ENCODE measurements at regions not wholly inside any gene's neighbourhood (a gene's known extent, or its start where the extent isn't known, plus 50 kb on each side); places are given as distances from the start of the nearest gene placed in this dataset.

DNA sequence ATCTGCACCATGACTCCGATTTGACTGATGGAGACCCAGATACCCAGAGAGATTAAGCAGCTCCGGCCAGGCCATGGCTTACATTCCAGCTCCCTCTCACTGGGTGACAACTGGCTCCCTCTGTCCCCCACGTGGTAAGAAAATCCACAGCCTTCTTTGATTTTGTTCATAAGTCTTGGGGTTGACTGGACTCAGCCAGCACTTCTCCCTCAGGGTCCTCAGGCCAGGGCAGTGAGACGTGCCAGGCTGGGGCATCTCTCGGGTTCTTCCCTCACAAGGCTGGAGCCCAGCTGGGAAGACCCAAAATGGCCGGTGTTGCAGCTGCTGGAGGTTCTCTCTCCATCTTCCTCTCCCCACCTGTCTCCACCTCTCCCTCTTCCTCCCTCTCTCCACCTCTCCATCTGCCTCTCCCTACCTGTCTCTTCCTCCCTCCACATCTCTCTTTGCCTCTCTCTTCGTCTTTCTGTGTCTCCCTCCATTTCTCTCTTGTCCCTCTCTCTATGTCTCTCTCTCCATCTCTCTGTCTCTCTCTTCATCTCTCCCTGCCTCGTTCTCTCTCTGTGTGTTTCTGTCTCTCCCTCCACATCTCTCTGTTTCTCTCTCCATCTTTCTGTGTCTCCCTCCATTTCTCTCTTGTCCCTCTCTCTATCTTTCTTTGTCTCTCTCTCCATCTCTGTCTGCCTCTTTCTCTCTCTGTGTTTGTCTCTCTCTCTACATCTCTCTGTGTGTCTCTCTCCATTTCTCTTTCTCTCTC lies 105.3 kb downstream of the FOXL1 start:
- DNase-seq: no peak

DNA sequence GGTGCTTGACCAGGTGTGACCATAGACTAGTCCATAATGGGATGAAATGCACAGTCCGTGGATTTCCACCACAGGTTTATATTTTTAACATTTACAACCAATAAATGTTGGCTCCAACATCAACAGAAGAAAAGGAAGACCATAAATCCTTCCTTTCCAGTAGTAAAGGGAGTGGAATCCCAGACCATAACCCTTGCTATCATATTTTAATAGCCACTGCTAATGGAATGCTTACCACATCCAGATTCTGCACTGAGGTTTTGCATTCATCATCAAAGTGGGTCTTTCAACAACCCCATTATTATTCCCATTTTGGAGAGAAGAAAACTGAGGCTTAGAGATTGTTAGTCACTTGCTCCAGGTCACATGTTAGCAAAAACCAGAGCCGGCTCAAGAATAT lies 106.7 kb downstream of the FOXL1 start:
- DNase-seq: peak; percentile 41

DNA sequence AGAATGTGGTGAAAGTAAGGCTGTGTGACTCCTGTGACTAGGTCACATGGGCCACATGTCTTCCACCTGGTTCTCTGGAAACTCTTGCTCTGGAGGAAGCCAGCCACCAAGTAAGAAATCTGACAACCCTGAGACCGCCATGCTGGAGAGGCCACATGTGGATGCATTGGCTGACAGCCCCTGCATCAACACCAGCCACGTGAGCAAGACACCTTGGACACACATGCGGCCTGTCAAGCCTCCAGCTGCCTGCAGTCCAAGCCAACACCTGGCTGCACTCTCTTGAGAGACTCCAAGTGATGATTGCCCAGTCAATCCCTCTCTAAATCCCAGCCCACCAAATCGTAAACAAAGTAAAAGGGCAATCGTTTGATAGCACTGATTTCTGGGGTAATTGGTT lies 112.6 kb downstream of the FOXL1 start:
- no peak for DNase-seq

DNA sequence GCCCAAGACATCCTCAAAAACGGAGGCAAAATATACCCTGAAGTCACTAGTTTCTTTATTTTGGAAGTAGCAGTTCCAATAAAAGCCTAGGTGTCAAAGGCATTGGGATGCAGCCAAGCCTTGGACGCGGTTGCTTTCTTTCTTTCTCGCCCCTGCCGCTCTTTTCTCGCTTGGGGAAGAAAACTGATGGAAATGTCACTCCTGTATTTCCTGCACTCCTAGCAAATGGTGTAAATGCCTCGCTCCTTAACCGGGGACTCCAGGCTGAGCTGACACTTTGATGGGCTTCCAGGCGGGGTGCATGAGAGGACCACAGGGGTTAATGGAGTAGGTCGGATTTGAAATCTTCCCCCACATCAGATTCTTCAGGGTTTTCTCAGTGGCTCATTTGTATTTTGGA lies 114.1 kb downstream of the FOXL1 start:
- DNase-seq: no peak

DNA sequence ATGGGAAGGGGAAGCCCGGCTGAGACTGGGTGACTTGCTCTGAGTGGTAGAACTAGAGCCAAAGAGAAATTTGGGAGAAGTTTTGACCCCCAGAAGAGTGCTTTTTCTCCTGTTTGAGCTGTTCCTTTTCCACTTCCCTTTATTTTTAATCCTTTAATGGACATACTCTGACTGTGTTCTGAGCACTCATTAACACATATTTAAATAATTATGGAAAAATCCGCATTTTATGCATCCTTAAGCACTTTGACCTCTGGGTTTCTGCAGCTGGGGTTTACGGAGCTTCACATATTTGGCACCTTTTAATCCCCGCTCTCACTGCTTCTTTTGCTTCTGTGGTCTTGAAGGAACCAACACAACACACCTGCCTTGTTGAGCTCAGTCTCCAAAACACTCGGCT lies 114.7 kb downstream of the FOXL1 start:
- DNase-seq: no peak

DNA sequence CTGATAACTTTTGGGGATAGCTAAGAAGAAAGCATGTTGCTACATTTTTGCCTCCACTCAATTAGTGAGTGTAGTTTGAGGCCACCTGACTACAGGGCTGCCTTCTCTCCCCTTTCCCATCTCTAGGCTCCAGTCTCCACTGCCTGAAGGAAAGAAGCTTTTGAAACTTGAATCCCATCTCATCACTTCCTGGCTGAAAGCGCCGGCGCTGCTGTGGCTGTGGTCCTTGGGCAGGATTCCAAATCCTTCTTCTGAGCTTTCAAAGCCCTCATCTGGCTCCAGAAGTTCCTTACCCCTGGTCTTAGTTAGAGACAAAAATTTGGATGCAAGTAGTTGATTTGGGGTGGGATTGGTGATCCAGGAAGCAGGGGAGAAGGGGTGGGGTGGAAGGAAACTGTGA lies 119.4 kb downstream of the FOXL1 start:
- DNase-seq: peak; percentile 73

DNA sequence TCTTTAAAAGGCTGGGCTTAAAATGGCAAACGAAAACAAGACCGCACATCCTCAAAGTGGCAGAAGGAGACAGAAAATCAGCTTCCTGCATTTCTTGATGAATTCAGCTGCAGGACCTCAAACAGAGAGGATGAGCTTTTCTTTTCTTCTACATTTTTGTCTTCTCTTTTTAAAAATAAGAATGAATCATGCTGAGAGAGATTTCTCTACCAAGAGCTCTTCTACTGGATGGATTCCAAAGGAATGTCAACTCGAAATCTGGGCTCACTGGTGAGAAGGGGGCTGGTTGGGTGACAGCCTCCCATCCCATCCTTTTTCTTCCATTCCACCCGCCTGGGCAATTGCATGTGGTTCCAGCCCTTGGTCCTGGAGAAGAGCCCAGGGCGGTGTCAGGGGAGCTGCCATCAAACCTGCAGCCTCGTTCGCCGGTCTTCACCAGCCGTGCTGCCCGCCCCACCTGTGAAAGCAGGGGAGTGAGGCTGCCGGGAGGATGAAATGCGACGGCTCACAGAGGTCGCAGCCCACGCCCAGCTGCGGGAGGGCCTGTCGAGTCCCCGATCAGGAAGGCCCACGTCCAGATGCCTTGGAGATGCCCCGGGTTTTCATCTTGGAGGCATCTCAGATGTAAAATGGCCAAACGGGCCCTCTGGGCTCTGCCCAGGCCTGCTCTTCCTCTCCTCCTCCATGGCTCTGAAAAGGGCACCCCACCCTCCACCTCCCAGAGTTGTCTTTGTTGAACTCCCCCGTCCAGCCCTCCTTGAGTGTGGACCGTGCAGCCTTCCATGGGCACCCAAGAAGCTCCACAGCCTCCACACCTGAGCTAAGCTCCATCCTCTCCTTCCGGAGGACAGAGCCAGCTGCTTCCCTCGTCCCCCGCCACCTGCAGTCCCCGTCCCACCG lies 121.9 kb downstream of the FOXL1 start:
- peak; percentile 58 for DNase-seq

DNA sequence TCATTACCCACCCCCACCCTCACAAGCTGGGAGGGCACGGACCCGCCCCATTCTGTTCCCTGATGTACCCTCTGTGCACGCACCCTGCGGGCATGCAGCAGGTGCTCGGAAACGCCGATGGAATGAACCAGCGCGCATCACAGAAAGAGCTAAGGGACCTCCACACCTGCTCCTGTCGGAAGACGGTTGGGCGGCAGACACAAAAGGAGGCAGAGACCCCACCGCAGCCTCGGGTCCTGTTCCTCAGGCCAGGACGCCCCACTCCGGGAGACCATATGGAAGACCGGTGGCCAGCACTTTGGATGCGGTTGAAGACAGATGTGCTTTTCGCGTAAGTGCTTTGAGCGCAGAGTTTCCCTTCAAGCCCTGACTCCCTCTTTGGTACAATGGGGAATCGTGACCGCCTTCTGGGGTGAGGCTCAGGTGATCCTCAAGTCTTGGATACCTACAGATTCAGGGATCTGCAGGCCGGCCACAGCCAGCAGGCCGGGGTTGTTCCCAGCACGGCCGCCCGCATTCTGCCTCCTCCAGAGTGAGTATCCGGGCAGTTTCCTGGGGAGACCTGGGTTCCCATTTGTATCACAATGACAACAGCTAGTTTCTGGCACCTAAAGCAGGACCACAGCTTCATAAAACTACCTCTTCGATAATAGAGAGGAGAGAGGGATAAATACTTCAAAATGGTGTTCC lies 123.1 kb downstream of the FOXL1 start:
- DNase-seq: no peak

DNA sequence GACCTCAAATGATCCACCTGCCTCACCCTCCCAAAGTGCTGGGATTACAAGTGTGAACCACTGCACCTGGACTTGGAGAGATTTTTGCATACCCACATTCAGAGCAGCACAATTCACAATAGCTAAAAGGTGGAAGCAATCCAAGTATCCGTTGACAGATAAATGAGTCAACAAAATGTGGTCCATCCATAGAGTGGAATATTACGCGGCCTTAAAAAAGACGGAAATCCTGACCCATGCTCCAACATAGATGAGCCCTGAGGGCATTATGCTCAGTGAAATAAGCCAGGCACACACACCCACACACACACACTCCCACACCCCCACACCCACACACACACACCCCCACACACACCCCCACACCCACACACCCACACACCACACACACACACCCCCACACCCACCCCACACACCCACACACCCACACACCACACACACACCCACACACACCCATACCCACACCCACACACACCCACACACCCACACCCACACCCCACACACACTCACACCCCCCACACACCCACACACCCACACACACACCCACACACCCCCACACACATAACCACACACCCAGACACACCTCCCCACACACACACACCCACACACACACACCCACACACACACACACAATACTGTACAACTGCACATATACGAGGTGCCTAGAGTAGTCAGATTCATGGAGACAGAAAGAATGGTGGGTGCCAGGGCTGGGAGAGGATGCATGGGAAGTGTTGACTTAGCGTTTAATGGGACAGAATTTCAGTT lies 124.7 kb downstream of the FOXL1 start:
- DNase-seq: no peak

DNA sequence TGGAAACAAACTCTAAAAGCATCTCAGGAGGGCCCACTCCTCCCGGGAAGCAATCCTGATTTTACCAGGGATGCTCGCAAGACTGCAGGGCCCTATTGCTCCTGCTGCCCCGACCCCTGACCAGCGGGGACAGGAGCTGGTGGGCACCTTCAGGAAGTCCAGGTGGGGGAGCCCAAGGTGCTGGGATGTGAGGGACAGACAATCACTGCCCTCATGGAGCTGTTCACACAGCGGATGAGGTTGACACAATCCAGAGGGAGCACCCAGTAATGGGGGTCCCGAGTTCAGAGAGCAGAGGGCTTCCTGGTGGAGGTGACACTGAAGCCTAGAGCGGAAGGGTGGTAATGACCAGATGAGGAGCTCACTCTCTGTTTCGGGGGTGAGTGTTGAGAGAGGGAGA lies 126.2 kb downstream of the FOXL1 start:
- no peak for DNase-seq

DNA sequence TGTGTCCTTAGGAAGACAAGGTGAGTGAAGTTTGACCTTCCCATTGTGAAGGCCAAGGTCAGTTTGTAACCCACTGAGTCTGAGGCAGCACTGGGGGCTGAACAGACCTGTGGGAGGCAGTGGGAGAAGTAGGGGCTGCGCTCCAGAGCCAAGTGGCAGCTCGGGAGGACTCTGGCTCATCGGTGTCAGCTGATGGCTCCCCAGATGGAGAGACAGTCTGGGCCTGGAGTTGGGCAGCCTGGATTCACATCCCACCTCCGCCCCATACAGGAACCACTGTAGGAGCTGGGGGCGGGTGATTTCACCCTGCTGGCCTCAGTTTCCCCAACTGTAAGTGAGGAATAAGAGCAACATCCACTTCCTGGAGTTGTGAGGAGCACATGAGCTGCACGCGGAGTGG lies 128.4 kb downstream of the FOXL1 start:
- no peak for DNase-seq

DNA sequence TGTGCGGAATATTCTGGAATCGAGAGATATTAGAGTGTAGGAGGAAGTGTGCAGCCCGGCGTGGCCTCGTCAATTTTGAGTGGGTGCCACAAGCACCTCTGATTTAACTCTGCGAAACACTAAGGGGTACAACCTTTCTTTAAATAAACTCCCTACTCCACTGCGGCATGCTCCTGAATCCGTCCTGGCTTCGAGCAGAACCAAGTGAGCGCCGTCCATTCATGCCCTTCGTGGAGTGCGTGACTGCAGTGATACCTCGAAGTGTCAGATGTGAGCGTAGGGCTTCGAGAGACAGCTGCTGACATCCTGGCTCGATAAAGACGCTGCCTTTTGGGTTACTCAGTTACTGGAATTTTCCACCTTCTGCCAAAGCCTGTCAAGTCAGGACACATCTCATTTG lies 128.8 kb downstream of the FOXL1 start:
- DNase-seq: no peak

DNA sequence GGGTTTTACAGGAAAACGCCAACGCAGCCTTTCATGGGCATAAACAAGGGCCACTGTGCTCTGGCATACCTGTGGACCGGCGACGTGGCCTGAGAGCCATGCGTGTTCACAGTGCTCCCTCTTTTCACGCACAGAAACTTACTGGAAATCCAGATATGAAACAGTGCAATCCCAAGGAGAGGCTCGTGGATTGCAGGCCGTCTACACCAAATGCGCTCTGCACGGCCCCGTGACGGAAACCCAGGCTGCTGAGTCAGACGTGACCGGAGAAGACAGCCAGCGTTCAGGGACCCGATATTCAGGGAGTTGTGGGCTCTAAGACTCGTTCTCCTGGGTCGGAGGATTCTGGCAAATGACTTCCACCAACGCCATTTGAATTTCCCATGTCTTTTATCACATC lies 129.2 kb downstream of the FOXL1 start:
- DNase-seq: no peak

DNA sequence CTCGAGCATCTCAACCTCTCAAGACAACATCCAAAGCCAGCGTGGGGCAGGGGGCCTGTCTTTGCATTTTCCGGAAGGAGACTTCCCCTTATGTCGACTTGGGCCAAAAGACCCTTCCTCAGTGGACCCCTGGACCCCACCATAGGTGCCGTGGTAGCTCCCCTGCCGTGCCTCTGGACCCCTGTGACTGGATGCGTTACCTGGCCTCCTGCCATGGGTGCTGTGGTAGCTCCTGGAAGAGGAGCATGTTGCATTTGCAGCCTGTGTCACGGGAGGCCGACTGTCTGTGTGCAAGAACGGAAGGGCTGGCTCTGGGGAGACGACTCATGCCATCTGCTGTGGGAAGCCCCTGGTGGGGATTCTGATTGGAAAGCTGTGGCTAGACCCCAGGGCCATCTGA lies 130.1 kb downstream of the FOXL1 start:
- no peak for DNase-seq

DNA sequence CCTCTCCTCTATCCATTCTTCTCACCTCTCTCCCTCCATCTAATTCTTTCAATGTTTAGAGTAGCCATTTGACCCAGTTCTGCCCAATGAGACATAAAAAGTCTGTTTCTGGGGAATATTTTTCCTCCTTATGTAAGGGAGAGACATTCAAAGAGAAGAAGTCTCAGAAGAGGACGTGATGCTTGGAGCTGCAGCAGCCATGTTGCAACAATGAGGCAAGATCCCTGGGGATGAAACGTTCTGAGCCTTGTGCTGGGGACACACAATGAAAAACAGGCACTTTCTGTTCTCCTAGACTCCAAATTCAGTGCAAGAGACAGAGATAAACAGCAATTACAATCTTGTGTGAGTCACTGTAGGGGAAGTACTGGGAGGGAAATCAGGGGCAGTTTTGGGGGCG lies 130.8 kb downstream of the FOXL1 start:
- no peak for DNase-seq

DNA sequence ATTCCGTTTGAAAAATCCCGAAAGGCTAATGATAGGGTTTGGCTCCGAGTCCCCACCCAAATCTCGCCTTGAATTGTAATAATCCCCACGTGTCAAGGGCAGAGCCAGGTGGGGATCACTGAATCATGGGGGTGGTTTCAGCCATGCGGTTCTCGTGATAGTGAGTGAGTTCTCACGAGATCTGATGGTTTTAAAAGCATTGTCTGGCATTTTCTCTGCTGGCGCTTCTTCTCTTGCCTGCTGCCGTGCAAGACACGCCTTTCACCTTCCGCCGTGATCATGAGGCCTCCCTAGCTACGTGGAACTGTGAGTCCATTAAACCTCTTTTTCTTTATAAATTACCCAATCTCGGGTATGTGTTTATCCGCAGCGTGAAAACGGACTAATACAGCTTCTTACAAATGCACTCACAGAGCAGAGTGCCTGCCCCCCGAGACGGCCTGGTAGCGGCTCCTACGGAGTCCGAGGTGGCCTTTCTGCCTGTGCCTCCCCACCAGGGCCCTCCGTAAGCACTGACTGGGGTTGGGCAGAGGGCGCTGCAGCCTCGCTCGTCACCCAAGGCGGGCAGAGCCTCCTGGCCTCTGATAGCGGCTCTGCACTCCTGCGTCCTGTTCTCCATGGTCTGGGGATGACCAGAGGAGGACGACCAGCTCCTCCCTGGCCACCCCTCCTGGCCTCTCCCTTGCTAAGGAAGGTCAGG lies 131.7 kb downstream of the FOXL1 start:
- no peak for DNase-seq

DNA sequence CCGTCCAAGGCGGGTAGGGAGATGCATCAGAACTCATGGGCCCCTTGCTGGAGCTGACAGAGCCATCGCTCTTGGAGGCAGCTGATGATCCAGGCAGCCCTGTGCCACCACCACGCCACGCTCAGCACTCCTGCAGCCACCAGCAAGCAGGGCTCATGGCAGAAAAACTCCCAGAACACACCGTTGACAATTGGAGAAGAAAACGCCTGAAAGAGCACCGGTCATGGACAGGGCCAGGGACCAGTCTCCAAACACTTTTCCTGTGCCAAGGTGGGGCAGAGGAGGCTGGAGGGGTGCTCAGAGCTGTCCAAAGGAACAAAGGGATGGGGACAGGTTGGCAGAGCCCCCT lies 132.2 kb downstream of the FOXL1 start:
- DNase-seq: no peak

DNA sequence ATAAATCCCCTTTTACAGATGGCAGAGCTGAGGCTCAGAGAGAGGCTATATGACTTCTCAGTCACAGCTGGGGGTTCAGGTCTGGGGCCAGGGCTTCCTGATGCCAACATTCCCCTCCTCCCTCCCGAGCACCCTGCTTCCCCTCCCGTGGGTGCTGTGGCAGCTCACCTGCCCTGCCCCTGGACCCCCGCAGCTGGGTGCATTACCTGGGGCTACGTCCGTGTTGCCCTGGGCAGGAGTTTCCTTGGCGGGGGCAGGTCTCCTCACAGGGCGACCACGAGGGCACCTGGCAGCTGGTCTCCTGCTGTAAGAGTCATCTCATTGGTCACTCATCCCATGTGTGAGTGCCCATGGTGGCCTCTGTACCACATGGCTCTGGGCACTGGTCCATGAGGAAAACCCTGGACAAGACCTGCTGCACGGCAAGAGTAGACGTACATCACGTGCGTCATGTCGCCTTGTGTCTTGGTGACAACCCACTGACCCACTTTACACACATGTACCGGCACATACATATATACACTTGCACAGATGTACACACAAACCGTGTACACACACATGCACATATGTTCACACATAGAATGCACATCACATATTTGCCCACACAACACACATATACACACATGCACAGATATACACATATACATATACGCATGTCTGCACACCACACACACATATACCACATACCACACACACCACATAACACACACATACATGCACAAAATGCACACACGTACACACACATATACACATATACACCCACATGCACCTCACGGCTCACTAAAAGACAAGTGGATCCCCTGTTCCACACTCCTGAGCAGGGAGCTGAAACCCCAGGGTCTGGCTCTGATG lies 134.0 kb downstream of the FOXL1 start:
- DNase-seq: no peak

DNA sequence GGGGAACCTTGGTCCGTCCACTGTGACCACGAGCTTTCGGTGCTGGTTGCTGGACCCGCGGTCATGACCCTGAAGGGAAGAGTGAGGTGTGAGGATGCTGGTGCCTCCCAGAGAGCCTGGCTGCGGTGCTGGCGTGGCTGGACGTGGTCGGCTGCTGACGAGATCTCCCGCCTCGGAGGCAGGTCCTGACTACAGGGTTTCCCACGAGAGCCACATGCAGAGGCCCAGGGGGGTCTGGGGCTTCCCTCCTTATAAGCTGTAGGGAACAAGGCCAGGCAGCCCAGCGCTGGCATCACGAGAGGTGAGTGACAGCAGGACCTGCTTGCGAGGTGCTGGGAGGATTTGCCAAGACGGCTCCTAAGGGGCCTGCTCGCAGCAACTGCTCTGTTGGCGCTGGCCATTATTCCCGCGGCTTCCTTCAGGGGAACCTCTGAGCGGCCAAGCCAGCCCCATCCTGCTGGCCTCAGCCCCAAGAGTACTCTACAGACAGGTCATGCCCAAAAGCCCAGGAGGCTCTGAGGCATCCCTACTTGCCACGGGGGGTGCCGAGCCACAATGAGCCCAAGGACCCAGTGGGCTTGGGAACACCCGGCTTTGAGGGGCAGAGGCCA lies 134.8 kb downstream of the FOXL1 start:
- no peak for DNase-seq

DNA sequence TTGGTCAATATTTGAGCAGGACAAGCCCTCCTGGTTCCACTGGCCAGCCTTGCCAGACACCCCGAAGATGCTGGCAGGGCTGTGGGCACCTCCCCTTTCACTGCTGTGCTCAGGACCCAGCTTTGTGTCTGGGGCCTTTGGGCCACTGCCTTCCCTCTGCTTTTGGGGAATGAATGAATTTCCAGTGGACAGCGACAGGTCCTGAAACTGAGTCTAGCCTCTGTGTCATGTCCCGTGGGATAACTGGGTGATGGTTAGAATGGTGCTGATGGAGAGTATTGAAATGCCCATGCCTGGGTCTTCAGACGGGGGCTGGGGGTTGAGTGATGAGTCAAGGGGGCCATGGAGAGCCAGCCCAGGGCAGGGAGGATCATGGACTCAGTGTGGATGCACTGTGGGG lies 135.8 kb downstream of the FOXL1 start:
- DNase-seq: peak; percentile 43

DNA sequence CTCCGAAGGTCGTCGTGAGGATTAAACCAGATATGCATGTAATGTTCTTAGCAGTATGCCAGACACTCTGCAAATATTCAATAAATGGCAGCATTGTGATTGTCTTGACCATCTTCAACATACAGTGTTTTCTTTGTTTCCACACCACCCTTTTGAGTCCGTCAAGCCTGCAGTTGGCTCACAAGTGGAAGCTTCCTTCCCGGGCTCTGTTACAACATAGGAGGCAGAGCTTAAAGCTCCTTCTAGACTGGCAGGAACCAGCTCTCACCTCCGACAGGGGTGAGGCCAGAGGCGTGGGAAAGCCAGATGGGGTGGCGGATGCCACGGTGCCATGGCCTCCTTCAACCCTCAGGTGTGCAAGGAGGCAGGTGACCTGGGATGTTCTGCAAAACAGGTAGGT lies 138.3 kb downstream of the FOXL1 start:
- DNase-seq: no peak

Measured in fibroblast of skin of right biceps (primary cell).